ENCODE measurements at regions not wholly inside any gene's neighbourhood (a gene's known extent, or its start where the extent isn't known, plus 50 kb on each side); places are given as distances from the start of the nearest gene placed in this dataset.

- 44 to 52% methylated on average over 5 of the region's 5 CpGs for WGBS, 2 donors
- Histone ChIP-seq H3K9me3 (no peaks in the 10 kb centered on the region), H3K27ac (no peak overlapping the region), H3K4me3 (no peak overlapping the region), H3K36me3 (no peaks in the 10 kb centered on the region), H3K4me1 (no peaks in the 10 kb centered on the region), H3K27me3 (no peaks in the 10 kb centered on the region)
- intact Hi-C loops (cut with DNase I), result no loop called here
- no peak for DNase-seq
- TF ChIP-seq CTCF (IDR thresholded peaks at IDR 0.05) (no peak), POLR2A (IDR thresholded peaks at IDR 0.05) (no peak)
Measured at GRCh38 chr7:136555933-136556332, 312.5 kb upstream of the CHRM2 start.

- Histone ChIP-seq H3K27ac (no peak overlapping the region), H3K9me3 (no peaks in the 10 kb centered on the region), H3K4me1 (no peaks in the 10 kb centered on the region), H3K36me3 (no peaks in the 10 kb centered on the region), H3K27me3 (no peaks in the 10 kb centered on the region), H3K4me3 (no peak overlapping the region)
- no peak for DNase-seq
- intact Hi-C loops (cut with DNase I), result no loop called here
- TF ChIP-seq CTCF (IDR thresholded peaks at IDR 0.05) (no peak), POLR2A (IDR thresholded peaks at IDR 0.05) (no peak)
- WGBS, 2 donors, result 72 to 79% methylated on average over 1 of the region's 1 CpG
Measured at GRCh38 chr7:136551618-136552017, 316.8 kb upstream of the CHRM2 start.

- no peak overlapping the region for H3K4me3 ChIP-seq
- no peaks in the 10 kb centered on the region for H3K27me3 ChIP-seq
- no peak overlapping the region for H3K27ac ChIP-seq
- H3K9me3 ChIP-seq, result no peaks in the 10 kb centered on the region
- no peak for TF ChIP-seq POLR2A (IDR thresholded peaks at IDR 0.05)
- TF ChIP-seq CTCF (IDR thresholded peaks at IDR 0.05), result no peak
- intact Hi-C loops (cut with DNase I), result no loop called here
- H3K36me3 ChIP-seq, result no peaks in the 10 kb centered on the region
- DNase-seq, result no peak
- 38 to 43% methylated on average over 1 of the region's 1 CpG for WGBS, 2 donors
- no peaks in the 10 kb centered on the region for H3K4me1 ChIP-seq
Measured at GRCh38 chr7:136549756-136550155, 318.7 kb upstream of the CHRM2 start.

GRCh38 chr7:136533732-136534131 is 334.7 kb upstream of the CHRM2 start:
- Histone ChIP-seq H3K27me3 (no peaks in the 10 kb centered on the region), H3K27ac (no peak overlapping the region), H3K36me3 (no peaks in the 10 kb centered on the region), H3K4me3 (no peak overlapping the region), H3K9me3 (peaks cover 0 to 5% (median 0%) of the 10 kb centered on the region in 3 donors), H3K4me1 (no peaks in the 10 kb centered on the region)
- WGBS, 2 donors, result 70 to 80% methylated on average over 2 to 4 of the region's 8 CpGs
- intact Hi-C loops (cut with DNase I), result no loop called here
- DNase-seq, result no peak
- no peak for TF ChIP-seq CTCF (IDR thresholded peaks at IDR 0.05)

GRCh38 chr7:136530831-136531230 is 337.6 kb upstream of the CHRM2 start:
- Histone ChIP-seq H3K27me3 (no peaks in the 10 kb centered on the region), H3K4me1 (no peaks in the 10 kb centered on the region), H3K36me3 (no peaks in the 10 kb centered on the region), H3K27ac (no peak overlapping the region), H3K9me3 (peaks cover 0 to 5% (median 0%) of the 10 kb centered on the region in 3 donors), H3K4me3 (no peak overlapping the region)
- intact Hi-C loops (cut with DNase I), result no loop called here
- no peak for DNase-seq
- no peak for TF ChIP-seq POLR2A (IDR thresholded peaks at IDR 0.05)
- no peak for TF ChIP-seq CTCF (IDR thresholded peaks at IDR 0.05)

All from esophagus squamous epithelium (tissue), 5 donors.